HuH-7 (cell line): ENCODE measurements at regions not wholly inside any gene's neighbourhood (a gene's known extent, or its start where the extent isn't known, plus 50 kb on each side); places are given as distances from the start of the nearest gene placed in this dataset.

Experiments used
- DNase-seq: peaks from one replicate; pipeline ENCODE4 v3.0.0; 2011; ENCODE audit warnings: low spot score

- no peak for DNase-seq
These were observed 288.1 kb downstream of the RPLP1 start for GRCh38 chr15:69740684-69741083.

DNA sequence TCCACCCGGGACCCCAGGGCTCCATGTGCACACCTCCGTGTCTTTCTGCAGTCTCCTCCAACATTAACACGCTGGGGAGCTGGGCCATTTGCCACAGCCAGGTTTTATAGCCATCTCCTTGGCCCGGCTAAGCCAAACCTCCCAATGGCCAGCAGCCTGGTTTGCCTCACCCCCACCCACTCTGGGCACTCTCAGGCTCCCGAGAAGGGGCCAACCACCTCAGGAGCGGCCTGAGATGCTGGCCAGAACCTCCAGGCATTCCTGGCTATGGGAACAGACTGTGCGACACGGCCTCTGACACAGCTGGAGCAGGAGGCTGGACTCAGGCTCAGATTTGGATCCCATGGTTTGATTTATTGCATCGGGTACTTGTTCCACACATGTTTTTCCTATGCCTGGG lies 289.7 kb downstream of the RPLP1 start:
- DNase-seq = no peak

DNA sequence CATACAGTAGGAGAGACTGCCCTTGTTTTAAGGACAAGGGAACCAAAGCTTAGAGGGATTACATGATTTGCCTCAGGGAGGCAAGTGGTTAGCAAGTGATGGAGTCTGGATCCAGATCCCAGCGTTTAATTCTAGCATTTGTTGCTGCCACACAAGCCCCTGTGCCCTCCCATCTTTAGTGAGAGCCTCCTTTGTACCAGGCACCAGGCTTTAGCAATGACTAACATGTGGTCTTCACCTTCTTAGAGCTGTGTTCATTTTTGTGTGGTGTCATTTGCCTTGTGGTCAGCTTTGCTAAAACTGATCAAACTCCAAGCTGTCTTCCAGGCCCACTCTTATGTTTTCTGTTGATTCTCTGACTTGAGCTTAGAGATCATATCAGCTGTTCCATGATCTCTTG lies 290.5 kb downstream of the RPLP1 start:
- no peak for DNase-seq

DNA sequence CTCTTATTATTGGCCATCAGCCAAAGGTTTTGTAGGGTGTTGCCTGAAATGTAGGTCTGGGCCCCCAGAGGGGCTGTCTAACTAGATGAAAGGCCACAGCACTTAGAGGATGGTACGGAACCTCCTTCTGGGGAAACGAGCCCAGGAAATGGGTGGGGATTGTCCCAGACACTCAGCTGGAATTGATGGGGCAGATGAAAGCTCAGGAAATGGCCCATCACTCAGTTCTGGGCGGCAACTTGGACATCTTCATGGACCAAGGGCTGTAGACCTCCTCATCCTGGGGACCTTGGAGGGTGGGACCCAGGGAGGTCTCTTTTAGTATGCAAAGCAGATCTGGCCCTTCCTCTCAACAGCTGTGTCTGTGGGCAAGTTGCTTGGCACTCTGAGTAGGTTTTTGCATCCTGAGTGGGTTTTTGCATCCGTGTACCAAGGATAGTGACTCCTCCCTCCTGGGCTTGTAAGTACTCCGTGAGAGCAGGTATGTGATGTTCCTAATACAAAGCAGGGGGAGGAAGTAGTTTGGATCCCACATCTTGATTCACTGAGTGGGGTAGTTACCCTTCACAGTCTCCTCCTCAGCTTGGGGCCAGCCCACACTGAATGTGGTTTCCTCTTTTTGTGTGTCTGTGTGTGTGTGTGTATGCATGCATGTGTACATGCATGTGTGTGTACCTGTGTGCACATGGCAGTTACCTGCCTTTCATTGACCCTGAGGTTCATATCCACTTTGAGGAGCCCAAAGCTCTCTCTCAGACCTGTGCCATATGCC lies 292.0 kb downstream of the RPLP1 start:
- no peak for DNase-seq

DNA sequence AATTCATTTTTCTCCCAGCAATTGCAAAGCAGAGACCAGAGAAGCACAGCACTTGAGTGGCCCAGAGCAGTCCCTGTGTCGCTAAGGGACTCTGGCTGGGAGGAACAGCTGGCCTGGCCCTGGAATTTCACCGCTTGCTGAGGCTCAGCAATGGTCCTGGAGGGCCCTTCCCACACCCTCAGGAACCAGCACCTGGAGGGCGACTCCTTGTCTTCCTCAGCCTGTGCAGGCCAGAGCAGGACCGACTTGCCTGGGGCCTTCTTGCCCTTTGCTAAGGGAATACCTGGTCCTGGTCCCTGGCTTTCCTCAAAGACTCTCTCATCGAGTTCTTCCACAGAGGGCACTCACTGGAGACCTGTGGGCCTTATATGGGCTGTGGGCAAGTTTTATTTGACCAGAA lies 294.6 kb downstream of the RPLP1 start:
- no peak for DNase-seq

DNA sequence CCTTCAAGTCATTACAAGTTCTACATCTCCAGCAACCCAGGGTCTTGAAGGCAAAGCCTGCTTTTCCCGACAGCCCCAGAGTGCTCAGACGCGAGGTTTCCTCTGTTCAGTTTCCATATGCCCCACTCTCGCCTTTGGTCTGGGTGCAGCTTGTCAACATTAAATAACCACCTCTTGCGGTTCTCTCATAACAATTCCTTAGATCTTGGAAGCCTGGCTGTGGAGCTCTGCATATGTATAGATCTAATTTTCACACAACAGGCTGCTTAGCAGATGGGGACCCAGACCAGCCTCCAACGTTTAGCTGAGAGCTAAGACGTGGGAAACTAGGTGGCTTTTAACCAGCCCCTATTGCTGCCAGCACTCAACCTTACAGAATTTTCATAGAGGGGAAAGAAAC lies 295.5 kb downstream of the RPLP1 start:
- no peak for DNase-seq

- DNase-seq = no peak
These were observed 296.1 kb downstream of the RPLP1 start for GRCh38 chr15:69748576-69749185.

GRCh38 chr15:69749274-69749673 lies 296.7 kb downstream of the RPLP1 start:
- DNase-seq = no peak

GRCh38 chr15:69749797-69750196 lies 297.2 kb downstream of the RPLP1 start:
- peak; percentile 31 for DNase-seq

- no peak for DNase-seq
These were observed 297.6 kb downstream of the RPLP1 start for GRCh38 chr15:69750253-69750652.

- no peak for DNase-seq
These were observed 298.5 kb downstream of the RPLP1 start for GRCh38 chr15:69751147-69751546.

- no peak for DNase-seq
These were observed 298.9 kb downstream of the RPLP1 start for GRCh38 chr15:69751566-69751965.

DNA sequence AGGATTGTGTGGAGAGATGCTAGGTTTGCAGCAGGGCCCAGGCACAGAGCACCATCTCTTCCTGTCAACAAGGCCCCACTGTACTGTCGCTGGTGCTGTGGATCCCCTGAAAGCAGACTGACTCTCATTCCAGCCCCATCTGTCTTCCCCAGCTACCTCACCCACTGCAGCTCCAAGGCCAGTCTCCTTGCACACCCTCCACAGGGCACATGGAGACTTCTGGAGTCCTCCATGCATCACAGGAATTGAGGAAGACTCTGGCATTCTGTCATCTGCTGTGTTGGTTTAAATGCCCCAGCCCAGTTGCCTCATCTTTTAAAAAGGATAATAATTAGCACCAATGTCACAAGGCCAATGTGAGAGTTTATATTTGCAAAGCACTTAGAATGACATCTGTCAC lies 301.2 kb downstream of the RPLP1 start:
- no peak for DNase-seq

DNA sequence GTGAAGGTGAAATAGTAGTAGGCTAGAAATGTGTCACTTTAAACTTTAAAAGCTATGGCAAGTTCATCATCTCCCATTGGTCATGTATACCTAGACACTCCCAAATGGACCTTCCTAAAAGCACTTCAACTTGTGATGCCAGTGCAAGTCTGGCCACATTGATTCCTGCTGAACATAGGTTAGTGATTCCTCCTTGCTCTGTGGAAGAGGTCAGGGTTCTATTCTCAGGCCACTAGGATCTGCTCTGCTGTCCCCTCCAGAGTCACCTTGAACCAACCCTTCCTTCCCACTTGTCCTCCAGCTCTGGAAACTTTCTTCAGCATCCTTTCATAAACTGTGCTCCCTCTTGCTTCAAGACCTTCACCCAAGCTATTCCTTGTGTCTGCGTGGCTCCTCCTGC lies 301.7 kb downstream of the RPLP1 start:
- no peak for DNase-seq

DNA sequence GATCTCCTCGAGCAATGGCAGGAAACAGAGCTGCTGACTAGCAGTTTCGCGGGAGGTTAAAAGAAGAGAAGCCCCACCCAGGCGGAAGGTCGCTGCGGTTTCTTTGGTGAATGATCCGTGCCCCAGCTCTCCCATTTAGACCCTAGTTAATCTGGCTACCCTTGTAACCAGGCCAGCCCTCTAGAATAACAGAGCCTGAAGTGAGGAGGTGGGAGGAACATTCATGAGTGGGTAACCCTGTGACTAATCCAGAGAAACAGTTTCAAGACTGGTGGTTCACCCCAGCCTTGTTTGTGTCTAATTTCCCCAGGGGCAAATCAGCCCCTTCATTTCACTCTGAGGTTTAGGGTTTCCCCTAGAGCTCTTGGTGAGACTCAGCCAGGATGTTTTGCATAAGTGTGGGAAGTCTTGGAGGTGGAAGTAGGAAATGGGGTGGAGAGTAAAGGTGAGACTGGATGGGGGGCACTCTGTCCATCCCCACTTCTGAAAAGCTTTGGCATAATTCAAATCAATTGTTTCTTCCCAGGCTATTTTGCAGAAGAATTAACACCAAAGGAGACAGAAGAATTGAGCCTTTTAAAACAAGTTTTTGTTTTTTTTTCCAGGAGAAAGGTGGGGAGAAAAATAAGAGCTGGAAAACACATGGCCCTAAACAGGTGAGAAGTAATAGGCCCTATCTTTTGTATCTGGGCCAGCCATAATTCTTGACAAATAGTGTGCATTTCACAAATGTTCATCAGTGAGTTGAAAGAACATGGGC lies 303.1 kb downstream of the RPLP1 start:
- DNase-seq = no peak

- no peak for DNase-seq
These were observed 303.8 kb downstream of the RPLP1 start for GRCh38 chr15:69756440-69756839.

- DNase-seq = no peak
These were observed 304.6 kb downstream of the RPLP1 start for GRCh38 chr15:69757186-69757585.

DNA sequence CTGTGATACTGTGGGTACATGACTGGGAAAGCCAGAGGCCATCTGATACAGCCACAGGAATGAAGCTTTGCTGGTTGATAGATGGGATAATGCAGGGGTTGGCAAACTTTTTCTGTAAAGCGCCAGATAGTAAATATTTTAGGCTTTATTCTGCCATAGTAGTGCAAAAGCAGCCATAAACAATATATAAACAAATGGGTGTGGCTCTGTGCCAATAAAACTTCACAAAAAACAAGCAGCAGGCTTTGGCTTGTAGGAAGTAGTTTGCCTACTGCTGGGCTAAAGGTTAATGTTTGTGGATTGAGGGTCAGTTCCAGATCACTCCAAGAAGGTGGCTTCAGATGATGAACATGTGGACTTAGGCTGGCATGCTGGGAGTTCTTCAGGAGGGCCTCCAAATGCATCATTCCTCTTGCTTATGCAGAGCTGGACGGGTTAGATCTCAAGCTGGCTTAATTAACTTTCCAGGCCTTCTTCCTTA lies 305.7 kb downstream of the RPLP1 start:
- DNase-seq = no peak

DNA sequence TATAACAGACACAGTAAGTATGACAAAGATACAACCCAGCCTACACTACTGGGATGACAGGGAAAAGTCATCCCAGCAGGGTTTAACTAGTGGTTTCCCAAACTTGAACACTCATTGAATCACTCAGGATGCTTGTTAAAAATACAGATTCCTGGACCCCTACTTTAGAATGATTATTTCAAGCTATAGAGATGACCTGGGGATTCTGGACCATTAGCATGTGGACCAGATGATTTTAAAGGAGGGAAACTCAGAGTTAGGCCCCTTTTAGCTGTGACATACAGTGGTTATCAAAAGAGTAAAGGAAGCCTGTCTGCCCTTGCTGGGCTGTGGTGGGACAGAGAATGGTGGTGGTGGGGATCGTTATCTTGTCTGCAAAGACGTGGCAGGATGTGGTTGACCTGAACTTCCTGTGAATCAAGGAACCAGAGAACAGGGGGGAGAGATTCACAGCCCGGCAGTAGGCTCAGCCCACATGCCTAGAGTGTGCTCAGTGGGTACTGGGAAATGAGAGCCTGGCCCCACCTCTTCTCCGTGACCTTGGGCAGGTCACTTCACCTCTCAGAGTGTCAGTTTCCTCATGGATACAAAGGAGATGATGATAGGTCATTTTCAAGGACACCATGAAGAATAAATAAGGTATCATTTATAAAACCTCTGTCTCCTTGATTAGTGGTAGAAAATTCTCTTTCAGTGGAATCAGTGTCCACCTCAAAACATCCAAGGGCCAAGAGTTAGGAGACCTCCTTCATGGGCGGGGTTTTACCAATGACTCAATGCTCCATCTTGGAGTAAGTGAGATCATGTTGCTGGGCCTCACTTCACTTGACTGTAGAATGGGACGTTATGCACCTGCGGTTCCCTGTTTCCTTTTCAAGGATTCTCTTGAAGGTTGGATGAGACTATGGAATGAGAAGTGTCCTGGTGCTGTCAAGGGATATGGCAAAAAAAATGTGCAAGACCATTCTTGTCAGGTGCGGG lies 306.5 kb downstream of the RPLP1 start:
- DNase-seq = no peak

DNA sequence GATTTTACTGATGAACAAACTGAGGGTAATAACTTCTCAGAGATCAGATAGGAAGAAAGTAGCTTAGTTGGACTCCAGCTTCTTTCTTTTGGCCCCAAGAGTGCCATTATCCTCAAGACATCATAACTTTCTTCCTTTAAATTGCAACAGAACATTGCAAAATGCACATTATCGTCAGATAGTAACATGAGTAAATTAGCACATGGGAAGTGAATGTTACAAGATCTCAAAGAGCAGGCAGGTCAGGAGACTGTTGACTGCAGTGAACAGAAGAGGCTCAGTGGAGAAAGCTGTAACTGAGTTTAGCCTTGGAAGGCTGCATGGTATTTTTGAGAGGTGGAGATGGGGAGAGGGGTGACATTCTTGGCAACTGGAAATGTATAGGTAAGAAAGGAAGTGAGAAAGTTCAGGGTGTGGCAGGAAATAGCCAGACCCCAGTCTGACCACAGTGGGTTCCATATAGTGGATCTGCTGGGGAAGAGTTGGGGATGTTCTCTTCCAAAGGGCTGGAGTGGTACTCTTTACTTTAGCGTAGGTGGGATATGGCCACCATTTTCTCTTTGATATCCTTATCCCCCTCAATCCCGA lies 307.7 kb downstream of the RPLP1 start:
- DNase-seq = no peak

- DNase-seq = no peak
These were observed 308.4 kb downstream of the RPLP1 start for GRCh38 chr15:69760890-69761568.
